Spleen (tissue), 7 donors: ENCODE measurements at regions not wholly inside any gene's neighbourhood (a gene's known extent, or its start where the extent isn't known, plus 50 kb on each side); places are given as distances from the start of the nearest gene placed in this dataset.

Experiments used
- CTCF ChIP-seq, 11 experiments: fragments of 200-600 bp in 7 of 11; fragments of 450-650 bp in 4 of 11; sonication (generic) in 4 of 11; IDR thresholded peaks in 8 of 11; conservative IDR thresholded peaks in 3 of 11; 1 replicate in 7 of 11; 2 replicates in 4 of 11; pipeline versions ENCODE4 v1.4.0 to v1.8.0; 2016 to 2021; ENCODE audit warnings: antibody characterized with exemption in 11 of 11, inconsistent platforms in 4 of 11, mild to moderate bottlenecking in 1 of 11
- POLR2A ChIP-seq, 3 donors: fragments of 450-650 bp; IDR thresholded peaks; one replicate each; pipeline ENCODE4 v1.5.1; 2017; ENCODE audit warnings: antibody characterized with exemption in 3 of 3, mild to moderate bottlenecking in 1 of 3
- donor health status: DM: no; HTN: no; CAD: no; lungs with moderate emphysema.
- donor health status: DM: no; HTN: no; CAD: no.
- donor health status: DM: no; HTN: no; CAD: no.

GRCh38 chr2:223536546-223536945 lies 65.6 kb downstream of the SCG2 start:
- TF ChIP-seq CTCF (IDR thresholded peaks at IDR 0.05 in 8 of 11, conservative IDR thresholded peaks at IDR 0.05 in 3 of 11) (no peak), POLR2A (IDR thresholded peaks at IDR 0.05) (no peak)
